Activated naive CD4-positive, alpha-beta T cell treated with anti-CD3 and anti-CD28 coated beads, Interleukin-2, amount 50 U/mL, for 16 hours (primary cell): ENCODE measurements at regions not wholly inside any gene's neighbourhood (a gene's known extent, or its start where the extent isn't known, plus 50 kb on each side); places are given as distances from the start of the nearest gene placed in this dataset.

Source experiments
- DNase-seq: peaks from one replicate; pipeline ENCODE4 v3.0.0-alpha.2; 2020

DNA sequence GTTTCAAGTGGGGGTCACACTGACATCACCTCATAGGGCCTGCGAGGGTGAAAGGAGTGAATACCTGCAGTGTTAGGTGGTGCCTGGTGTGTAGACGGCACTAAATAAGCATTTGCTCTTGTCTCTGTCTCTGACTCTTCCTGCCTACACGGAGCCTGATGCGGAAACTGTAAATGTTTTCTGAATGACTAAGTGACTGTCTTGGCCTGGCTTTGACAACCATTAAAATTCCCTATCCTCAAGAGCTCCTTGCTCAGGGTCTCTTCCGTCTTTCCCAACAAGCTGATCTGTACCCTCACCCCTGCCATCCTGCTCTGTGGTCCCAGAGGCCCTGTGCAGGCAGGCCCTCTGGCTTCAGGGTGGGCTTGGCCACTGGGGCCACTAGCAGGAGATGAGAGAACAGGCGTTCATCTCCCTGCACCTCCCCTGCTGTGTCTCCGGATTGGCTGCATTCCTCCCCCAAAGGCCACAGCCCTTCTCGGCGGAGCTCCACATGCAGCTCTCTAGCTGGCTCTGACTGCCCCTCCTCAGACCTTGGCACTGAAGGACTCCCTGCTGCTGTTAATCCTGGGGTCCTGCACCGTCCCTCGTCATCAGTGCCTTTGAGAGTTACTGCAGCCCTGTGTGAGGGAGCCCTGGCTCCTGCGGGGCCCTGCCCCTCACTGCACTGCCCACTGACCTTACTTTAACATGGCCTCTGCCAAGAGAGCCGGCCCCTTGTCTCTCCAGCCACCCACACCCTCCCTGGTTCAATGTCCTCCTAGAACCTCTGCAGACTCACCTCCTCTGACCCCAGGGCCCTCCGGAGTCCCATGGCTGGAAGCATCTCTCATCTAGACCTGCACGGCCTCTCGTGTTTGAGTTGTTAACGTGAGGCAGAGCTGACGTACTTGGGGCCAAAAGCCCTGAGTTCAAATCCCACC lies 211.1 kb downstream of the MATN1 start:
- no peak for DNase-seq

DNA sequence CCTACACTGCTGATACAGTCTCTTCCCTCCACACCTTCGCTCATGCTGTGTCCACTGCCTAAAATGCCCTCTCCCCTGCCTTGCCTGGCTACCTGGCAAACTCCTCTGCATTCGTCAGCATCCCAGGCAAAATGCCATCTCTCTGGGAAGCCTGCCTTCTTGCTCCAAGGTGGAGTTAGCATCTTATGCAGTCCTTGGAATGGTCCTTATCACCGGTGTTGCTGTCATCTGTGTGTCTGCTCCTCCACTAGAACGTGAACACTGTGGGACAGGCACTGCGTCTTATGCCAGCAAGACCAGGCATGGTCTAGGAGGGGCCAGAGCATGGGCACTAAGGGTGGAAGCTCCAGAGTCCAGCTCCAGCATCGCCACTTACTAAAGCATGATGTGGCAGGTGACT lies 211.8 kb downstream of the MATN1 start:
- DNase-seq = no peak

DNA sequence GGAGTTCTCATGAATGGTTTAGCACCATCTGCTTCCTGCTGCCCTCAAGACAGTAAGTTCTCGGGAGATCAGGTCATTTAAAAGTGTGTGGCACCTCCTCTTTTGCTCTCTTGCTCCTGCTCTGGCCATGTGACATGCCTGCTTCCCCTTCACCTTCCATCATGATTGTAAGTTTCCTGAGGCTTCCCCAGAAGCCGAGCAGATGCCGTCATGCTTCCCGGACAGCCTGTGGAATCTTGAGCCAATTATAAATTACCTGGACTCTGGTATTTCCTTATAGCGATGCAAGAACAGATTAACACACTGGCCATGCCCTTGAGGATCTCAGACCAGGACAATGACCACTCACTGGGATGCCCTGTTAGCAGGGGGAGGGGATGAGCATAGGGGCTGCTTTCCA lies 212.3 kb downstream of the MATN1 start:
- no peak for DNase-seq

DNA sequence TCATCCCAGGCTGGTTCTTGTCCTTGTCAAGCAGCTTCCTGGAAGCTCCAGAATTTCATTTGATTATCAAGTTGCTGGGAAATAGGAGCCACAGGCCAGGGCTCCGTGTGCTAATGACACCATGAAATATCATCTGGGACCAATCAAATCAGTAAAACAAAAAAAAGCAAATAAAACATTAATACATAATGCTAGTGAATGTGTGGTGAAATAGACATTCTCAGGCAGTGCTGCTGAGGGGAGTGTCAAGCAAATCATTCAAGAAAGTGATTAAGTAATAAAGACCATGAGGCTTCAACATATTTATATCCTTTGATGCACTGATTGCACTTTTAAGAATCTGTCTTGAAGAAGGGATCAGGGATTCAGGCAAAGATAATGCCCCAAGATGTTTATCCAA lies 213.7 kb downstream of the MATN1 start:
- DNase-seq = no peak

DNA sequence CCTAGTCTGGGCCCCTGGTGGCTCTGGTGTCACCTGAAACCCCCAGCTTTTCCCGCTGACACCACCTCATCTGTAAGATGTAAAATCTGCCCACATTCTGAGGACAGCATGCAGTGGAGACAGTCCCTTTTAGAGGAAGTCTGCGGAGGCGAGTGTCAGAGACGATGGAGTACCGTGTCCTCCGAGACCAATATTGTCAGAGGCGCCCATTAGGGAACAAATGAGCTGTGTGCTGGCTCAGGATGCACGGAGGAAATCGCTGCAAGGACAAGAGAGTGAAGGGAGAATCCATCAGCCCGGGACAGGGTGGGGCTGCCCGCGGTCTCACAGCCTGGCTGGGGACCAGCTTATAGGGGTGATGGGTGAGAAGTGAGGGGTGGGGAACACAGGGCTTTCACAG lies 214.8 kb downstream of the MATN1 start:
- DNase-seq = no peak

DNA sequence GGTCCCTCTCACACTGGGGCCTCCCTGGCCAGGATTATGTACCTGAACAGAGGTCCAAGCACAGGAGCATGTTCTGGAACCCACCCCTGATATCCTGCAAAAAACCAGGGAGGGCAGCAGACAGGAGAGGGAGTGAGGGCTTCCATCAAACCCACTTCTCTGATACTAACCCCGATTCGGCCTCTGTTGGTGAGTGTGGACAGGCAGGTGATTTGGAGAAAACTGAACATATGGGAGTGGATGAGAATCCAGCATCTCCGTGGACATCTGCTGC lies 215.3 kb downstream of the MATN1 start:
- no peak for DNase-seq

DNA sequence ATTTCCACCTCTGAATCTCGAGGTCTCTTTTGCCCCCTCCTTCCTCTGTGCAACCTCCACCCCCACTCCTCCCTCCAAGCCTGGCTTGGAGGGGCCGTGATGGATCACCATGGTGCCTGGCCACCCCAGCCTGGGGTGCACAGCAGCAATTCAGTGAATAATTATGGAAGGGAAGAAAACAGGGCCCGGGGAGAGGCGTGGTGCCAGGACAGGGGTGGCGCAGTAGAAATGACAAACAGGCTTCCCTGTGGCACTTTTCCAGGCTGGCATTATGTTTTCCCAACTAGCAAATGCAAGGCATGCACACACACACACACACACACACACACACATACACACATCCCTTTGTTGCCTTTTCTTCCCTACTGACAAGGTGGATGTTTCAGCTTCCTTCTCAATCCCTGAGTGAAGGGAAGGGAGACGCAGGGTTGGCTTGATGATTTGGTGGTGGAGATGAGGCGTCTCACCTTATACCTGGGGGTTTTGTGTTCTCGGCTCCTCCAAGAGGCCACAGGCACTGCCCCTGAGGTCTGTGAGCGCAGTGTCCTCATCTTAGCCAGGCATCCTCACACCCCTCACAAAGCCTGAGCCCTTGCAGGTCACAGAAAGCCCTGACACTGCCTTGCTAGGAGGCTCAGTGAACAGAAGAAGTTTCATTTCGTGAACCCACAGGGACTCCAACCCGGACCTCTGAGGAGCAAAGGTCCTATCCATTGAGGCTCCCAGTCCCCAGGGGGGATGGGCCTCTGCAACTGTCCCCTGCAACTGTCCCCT lies 215.8 kb downstream of the MATN1 start:
- no peak for DNase-seq

DNA sequence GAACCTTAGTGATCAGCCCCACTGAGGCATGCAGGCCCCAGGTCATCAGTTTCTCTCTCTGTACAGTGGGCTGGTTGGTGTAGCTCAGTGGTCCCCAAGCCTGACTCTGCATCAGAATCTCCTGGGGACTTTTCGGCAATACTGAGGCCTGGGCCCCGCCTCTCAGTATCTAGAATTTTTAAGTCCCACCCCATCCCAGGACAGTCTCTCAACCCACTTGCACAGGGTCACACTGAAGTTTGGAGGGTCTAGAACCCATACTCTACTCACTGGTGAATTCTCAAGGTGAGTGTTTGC lies 216.4 kb downstream of the MATN1 start:
- no peak for DNase-seq

DNA sequence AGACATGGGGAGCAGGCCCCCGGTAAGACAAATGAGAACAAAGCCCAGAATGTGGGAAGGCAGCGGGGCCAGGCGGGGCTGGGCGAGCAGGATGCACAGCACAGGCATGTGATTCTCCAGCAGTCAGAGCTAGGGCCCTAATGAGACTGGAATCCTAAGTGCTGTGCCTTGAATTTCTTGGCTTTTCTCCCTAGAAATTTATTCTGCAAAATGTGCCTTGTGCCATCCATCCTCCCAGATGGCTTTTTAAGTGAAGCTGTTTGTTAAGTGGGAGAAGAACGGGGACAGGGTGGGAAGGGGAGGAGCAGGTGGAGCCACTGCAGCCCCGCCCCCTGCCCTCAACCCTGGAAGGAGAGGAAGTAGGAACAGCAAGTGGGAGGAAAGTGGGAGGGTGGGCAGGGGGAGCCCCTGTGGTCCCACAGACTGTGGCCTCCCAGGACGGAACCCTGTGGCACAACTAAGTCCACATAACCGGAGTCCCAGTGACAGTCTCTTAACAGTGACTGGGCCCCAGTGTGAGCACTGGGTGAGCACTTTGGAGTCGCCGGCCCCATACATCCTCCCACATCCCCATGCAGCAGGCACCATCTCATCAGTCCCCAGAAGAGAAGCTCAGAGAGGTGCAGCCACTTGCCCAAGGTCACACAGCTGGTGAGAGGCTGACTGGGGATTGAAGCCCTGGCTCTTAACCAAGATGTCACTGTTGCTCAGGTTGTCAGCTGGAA lies 216.9 kb downstream of the MATN1 start:
- DNase-seq = no peak

DNA sequence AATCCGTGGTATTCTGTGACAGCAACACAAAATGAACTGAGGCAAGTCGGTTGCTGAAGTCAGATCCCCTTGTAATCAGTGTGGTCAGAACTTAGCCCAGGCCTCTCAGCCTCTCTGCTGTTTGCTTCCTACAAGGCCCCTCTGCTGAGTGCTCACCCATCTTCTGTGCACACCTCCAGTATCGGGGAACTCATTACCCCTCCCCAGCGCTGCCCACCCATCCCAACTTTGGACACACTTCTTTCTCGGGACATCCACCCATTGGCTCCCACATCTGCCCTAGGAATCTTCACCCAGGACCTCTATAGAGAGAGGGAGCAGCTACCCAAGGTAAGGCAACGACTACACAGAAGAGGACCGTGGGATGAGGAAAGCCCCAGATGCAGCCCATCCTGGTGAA lies 217.5 kb downstream of the MATN1 start:
- DNase-seq = no peak

DNA sequence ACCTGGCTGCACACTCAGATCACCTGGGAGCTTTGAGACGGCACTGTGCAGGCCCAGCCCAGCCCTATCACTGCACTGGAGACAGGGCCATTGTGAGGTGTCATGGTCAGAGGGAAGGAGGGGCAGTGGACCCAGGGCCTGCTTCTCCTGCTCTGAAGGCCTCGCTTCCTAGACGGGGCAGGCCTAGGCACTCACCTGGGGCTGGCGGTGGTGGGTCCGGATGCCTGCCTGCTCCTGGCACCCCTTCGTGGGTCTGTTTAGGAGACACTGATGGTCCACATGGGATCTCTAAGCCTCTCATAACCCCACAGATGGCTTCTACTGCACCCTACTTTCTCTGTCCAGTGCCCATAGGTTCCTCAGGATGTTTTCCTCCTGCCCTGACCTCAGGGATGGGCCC lies 230.9 kb downstream of the MATN1 start:
- DNase-seq = no peak

DNA sequence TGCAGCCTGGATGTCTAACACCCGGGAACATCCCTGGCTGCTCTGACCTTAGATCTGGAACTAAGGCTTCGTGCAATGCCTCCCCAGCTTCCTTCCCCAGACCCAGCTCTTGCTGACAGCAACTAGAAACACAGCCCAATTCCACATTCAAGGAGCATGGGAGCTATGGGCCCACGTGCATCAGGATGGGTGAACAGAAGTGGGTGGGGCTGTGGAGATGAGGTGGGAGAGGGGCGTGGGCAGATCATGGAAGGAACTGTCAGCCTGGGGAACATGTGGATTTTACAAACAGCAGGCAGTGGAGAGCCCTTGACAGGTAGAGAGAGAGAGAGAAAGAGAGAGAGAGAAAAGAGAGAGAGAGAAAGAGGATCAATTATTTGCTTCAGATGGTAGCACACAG lies 231.6 kb downstream of the MATN1 start:
- DNase-seq = no peak

DNA sequence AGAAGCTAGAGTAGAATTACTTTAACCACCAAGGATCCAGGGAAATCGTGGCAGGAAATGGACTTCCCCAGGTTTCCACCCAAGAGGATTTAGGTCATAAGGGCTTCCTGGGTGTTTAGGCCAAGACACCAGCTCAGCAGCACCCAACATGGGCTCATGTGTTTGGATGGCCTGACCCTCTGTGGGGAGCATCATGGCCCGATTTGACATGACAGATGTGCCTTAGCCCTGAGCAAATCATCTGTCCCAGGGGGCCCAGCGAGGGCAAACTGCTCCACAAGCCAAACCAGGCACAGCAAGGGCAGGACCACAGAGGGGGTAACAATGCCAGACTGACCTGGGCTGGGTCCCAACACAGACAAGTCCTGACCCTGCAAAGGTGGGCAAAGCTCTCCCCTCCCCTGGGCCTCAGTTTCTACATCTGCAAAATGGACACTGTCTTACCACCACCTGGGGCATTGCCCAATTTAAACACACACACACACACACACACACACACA lies 232.8 kb downstream of the MATN1 start:
- DNase-seq = no peak

DNA sequence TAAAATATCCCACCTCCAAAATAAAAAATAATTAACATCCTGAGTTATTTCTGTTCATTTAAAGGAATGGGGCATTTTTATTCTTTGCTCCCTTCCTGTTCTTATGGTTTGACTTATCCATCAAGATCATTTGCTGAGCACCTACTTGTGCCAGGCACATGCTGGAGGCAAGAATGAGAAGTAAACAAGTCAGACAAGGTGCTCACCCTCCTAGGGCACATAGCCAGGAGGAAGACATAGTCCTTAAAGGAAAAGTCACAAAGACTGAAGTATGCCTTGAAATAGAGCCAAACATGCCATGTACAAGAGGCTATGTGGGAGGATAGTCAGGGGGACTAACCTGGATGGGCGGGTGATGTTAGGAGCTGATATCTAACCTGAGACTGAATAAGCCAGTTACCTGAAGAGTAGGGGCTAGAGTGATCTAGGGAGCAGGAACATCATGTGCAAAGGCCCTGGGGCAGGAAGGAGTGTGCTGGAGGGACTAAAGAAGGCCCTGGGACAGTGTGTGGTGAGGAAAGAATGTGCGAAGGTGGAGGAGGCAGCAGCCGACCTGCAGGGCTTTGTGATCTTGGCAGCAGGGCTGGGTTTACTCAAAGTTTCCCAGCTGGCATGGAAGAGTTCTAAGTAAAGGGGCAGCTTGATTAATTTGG lies 233.5 kb downstream of the MATN1 start:
- no peak for DNase-seq

DNA sequence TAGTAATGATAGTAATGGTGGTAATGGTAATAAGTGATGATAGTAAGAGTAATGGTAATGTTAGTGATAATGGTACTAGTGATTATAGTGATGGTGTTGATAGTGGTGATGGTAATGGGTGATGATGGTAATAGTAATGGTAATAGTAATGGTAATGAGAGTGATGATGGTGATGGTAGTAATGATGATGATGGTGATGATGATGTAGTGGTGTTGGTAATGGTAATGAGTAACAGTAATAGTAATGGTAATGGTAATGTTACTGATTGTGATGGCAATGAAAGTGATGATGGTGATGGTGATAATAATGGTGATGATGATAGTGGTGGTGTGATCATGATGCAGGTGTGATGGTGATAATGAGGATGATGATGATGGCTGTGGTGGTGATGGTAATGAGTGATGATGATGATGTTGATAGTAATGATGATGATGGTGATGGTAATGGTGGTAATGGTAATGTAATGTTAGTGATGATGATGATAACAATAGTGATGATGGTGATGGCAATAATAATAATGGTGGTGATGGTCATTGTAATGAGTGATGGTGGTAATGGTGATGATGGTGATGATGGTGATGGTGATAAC lies 235.0 kb downstream of the MATN1 start:
- no peak for DNase-seq

DNA sequence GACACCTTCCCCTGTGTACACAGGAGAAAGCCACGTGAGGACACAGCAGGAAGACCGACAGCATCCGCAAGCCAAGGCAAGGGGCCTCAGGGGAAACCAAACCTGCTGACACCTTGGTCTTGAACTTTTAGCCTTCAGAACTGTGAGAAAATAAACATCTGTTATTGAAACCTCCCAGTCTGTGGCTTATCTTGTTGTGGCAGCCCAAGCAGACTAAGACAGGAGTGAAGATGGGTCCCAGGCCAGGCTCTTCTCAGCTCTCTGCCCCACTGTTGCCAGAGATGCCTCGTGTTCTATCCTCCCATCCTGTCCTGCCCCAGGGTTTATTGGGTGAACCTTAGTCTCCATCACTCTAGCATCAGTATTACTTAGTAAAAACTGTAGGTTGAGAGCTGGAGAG lies 236.3 kb downstream of the MATN1 start:
- no peak for DNase-seq

DNA sequence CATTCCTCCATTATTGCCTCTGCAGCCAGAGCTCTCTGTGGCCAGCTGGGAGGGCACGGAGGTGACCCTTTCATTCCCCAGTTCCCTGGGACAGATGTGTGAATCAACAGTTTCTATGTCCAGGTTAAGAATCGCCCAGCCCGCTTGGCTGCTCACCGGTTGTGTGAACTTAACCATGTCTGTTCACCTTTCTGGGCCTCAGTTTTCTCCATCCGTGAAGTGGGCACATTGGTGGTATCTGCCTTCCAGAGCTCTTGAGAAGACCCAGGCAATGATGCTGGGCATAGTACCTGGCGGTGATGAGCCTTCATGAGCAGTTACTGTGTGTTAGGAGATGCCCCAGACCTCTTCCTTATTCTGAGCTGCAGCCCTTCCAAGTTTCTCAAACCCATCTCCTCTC lies 238.3 kb downstream of the MATN1 start:
- no peak for DNase-seq

DNA sequence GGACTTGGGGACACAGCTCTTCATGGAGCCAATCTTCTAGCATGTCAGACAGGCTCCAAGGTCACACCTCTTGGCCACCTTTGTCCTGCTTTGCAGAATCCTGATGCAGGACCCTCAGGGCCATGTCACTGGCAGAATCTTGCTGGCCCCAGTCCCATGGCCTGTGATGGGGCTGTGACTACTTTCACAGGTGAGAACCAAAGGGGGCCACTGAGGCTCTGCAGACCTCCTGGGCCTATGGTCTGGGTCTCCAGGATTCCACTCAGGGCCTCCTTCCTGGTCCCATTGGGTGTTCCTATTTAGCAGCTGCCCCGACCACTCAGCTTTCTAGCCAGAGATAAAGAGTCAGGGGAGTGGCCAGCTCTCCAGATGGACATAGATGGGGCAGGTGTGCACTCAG lies 238.7 kb downstream of the MATN1 start:
- no peak for DNase-seq

DNA sequence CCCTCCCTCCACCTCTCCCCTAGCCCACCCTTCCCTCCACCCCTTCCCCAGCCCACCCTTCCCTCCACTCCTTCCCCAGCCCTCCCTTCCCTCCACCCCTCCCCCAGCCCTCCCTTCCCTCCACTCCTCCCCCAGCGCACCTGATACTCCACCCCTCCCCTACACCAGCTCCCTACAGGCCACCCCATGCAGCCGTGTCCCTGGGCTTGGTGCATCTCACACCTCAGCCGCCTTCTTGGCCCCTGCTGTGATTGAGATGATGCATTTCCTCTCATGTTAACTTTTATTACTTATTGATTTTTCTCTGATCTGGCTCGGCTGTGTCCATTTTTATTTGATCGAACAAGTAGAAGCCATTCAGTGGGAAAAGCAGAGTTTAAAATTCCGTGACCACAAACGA lies 243.8 kb downstream of the MATN1 start:
- DNase-seq = no peak

DNA sequence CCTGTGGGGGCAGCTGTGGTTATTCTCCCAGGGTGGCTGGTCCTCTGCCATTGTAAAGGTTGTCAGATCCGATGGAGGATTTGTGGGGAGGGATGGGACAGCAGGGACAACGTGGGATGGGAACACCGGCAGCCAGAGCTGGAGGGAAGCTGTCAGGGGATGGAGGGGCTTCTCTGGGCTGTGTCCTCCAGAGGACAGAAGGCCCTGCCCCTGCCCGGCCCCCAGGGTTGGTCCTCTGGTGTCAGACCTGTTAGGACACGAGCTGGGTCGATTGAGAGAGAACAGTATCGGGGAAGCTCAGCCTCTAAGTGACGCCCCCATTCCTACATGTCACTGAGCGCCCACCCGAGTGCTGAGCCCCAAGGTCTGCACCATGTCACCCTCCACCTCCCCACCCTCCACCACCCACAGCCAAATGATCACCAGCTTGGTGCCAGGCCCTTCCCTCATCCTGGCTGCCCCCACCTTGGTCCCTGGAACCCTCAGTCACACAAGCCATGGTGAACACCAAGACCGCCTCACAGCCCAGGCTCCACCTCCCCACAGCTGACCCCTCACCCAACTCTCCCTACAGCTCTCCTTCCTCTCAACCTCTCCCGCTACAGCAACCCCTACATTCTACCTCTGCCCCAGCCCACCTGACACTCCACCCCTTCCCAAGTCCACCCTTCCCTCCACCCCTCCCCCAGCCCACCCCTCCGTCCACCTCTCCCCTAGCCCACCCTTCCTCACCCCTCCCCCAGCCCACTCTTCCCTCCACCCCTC lies 244.4 kb downstream of the MATN1 start:
- no peak for DNase-seq

DNA sequence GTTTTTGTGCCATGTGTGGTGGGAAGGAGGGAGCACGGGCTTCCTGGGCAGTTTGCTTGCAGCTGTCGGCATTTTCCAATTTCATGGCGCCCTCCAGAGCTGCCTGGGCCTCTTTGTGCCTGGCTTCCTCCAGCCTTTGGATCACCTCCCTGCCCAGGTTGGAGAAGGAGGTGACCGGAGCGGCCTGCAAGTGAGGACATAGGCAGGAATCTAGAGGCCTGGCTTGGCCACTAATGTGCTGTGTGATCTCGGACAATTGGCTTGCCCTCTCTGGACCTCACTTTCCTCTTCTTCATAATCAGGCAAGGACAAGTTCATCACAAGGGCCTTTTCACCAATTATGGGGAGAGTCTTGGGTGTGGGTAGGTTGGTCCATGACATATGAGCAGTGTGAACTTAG lies 245.1 kb downstream of the MATN1 start:
- DNase-seq = no peak

DNA sequence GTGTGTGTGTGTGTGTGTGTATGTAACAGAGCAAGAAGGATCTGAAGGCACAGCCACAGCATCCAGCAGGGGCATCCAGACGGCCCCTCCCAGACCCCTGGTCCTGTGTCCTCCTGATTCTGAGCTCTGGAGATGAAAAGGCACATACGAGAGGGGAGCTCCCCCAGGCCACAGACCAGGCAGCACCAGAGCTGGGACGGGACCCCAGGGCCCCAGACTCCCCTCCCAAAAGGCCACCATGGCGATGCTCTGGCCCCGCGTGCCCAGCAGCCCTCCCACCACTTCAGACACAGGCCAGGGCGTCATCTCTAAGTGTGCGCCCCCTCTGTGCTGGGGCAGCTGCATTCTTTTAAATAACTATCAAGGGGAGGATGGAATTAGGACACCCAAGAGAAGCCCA lies 245.8 kb downstream of the MATN1 start:
- DNase-seq = no peak
